Keratinocyte (primary cell): ENCODE measurements at regions not wholly inside any gene's neighbourhood (a gene's known extent, or its start where the extent isn't known, plus 50 kb on each side); places are given as distances from the start of the nearest gene placed in this dataset.

ENCODE experiments used
- DNase-seq: peaks from one replicate; pipeline ENCODE4 v3.0.0-alpha.2; 2011; ENCODE audit warnings: low read depth, missing footprints, low spot score
- FAIRE-seq: peaks from 2 replicates; lab custom pipeline; 2011; peaks lifted over from hg19 to GRCh38; lab: Jason Lieb, UNC
- H2AFZ ChIP-seq: 2 replicates; pipeline ENCODE4 v1.6.0; 2012; ENCODE audit warnings: low read length, control low read depth, inconsistent platforms; ENCODE audit not compliant: control insufficient read depth
- H3K27ac ChIP-seq: 2 replicates; pipeline ENCODE4 v1.5.1; 2011; ENCODE audit warnings: low read length; ENCODE audit not compliant: control insufficient read depth, insufficient read depth
- H3K27me3 ChIP-seq: 3 replicates; pipeline ENCODE4 v1.6.0; 2011; ENCODE audit warnings: low read length; ENCODE audit not compliant: control insufficient read depth, insufficient read depth; ENCODE audit errors: extremely low read depth
- H3K36me3 ChIP-seq, 2 experiments: 2 replicates in 1 of 2; 3 replicates in 1 of 2; pipeline ENCODE4 v1.5.1; 2011; ENCODE audit warnings: low read length in 2 of 2, mild to moderate bottlenecking in 1 of 2; ENCODE audit not compliant: control insufficient read depth in 2 of 2, insufficient read depth in 2 of 2; ENCODE audit errors: extremely low read depth in 1 of 2
- H3K4me1 ChIP-seq: 3 replicates; pipeline ENCODE4 v1.5.1; 2011; ENCODE audit warnings: low read length; ENCODE audit not compliant: control insufficient read depth, insufficient read depth; ENCODE audit errors: extremely low read depth
- H3K4me2 ChIP-seq: 3 replicates; pipeline ENCODE4 v1.6.0; 2011; ENCODE audit warnings: low read depth, low read length; ENCODE audit not compliant: control insufficient read depth, insufficient read depth; ENCODE audit errors: extremely low read depth
- H3K4me3 ChIP-seq, 3 experiments: fragments of 200-600 bp in 1 of 3; sonication (generic) in 1 of 3; 2 replicates in 2 of 3; 3 replicates in 1 of 3; pipeline ENCODE4 v1.5.1; 2011 to 2016; ENCODE audit warnings: low read length in 3 of 3, mild to moderate bottlenecking in 3 of 3, control low read depth in 2 of 3, inconsistent platforms in 1 of 3, low read depth in 1 of 3, mixed read lengths in 1 of 3, mixed run types in 1 of 3, moderate library complexity in 1 of 3; ENCODE audit not compliant: control insufficient read depth in 2 of 3, insufficient read depth in 2 of 3; ENCODE audit errors: extremely low read depth in 1 of 3
- H3K79me2 ChIP-seq: 2 replicates; pipeline ENCODE4 v1.6.0; 2012; ENCODE audit warnings: low read length; ENCODE audit not compliant: control insufficient read depth, insufficient read depth
- H3K9ac ChIP-seq: 3 replicates; pipeline ENCODE4 v1.6.0; 2011; ENCODE audit warnings: low read length; ENCODE audit not compliant: control insufficient read depth, insufficient read depth; ENCODE audit errors: extremely low read depth
- H3K9me1 ChIP-seq: 3 replicates; pipeline ENCODE4 v1.6.0; 2011; ENCODE audit warnings: low read length; ENCODE audit not compliant: control insufficient read depth, insufficient read depth; ENCODE audit errors: extremely low read depth
- H3K9me3 ChIP-seq: 2 replicates; pipeline ENCODE4 v1.5.1; 2012; ENCODE audit warnings: low read depth, low read length; ENCODE audit not compliant: control insufficient read depth
- H4K20me1 ChIP-seq: 3 replicates; pipeline ENCODE4 v1.6.0; 2011; ENCODE audit warnings: low read length; ENCODE audit not compliant: control insufficient read depth, insufficient read depth; ENCODE audit errors: extremely low read depth
- CTCF ChIP-seq, 3 experiments: IDR thresholded peaks in 1 of 3; conservative IDR thresholded peaks in 1 of 3; optimal IDR thresholded peaks in 1 of 3; 2 replicates in 2 of 3; 3 replicates in 1 of 3; pipeline versions ENCODE3 to v1.5.1; 2011; ENCODE audit warnings: low read length in 3 of 3, mild to moderate bottlenecking in 3 of 3, moderate library complexity in 2 of 3, control low read depth in 1 of 3, inconsistent platforms in 1 of 3; ENCODE audit not compliant: insufficient read depth in 2 of 3; ENCODE audit errors: extremely low read depth in 1 of 3
- EZH2 ChIP-seq: IDR thresholded peaks from one replicate; pipeline ENCODE4 v1.6.1; 2012; ENCODE audit warnings: inconsistent platforms, mild to moderate bottlenecking, low read length, moderate library complexity
- dilution Hi-C: fragments of 300-500 bp; cut with MboI; formaldehyde crosslinking; loops from one replicate; pipeline ENCODE4 v1.7.0; 2020; ENCODE audit warnings: low sequenced_read_pairs; ENCODE audit not compliant: extremely low pct_ligation_motif_present

- dilution Hi-C loops = no loop called here
- no peak overlapping the region for H2AFZ ChIP-seq
These were observed 96.2 kb upstream of the EFNA5 start for GRCh38 chr5:107766972-107767371.

GRCh38 chr5:107766439-107766838 is 95.7 kb upstream of the EFNA5 start:
- dilution Hi-C loops = no loop called here

More at GRCh38 chr5:107766972-107767371, 96.2 kb upstream of the EFNA5 start:
- Histone ChIP-seq H3K4me1 (no peaks in the 10 kb centered on the region), H3K4me3 (no peak overlapping the region), H3K9me3 (no peaks in the 10 kb centered on the region), H3K79me2 (no peaks in the 10 kb centered on the region), H3K27ac (no peak overlapping the region), H3K27me3 (no peaks in the 10 kb centered on the region), H3K9ac (no peak overlapping the region), H3K4me2 (no peak overlapping the region), H3K36me3 (no peaks in the 10 kb centered on the region), H4K20me1 (no peaks in the 10 kb centered on the region), H3K9me1 (no peaks in the 10 kb centered on the region)
- TF ChIP-seq CTCF (optimal IDR thresholded peaks at IDR 0.05 in 1 of 3, IDR thresholded peaks at IDR 0.05 in 1 of 3, conservative IDR thresholded peaks at IDR 0.05 in 1 of 3; ENCODE audit: extremely low read depth in 1 of 3, insufficient read depth in 2 of 3, low read length in 3 of 3) (no peak), EZH2 (no peak)
- DNase-seq (no peak), FAIRE-seq (no peak)

More at GRCh38 chr5:107766439-107766838, 95.7 kb upstream of the EFNA5 start:
- H2AFZ ChIP-seq = no peak overlapping the region
- TF ChIP-seq CTCF (optimal IDR thresholded peaks at IDR 0.05 in 1 of 3, IDR thresholded peaks at IDR 0.05 in 1 of 3, conservative IDR thresholded peaks at IDR 0.05 in 1 of 3; ENCODE audit: extremely low read depth in 1 of 3, insufficient read depth in 2 of 3, low read length in 3 of 3) = no peak
- no peak for TF ChIP-seq EZH2
- no peak overlapping the region for H3K4me2 ChIP-seq
- H3K9me3 ChIP-seq = no peaks in the 10 kb centered on the region
- no peaks in the 10 kb centered on the region for H4K20me1 ChIP-seq
- H3K4me3 ChIP-seq = no peak overlapping the region
- H3K36me3 ChIP-seq = no peaks in the 10 kb centered on the region
- DNase-seq (no peak), FAIRE-seq (no peak)
- no peaks in the 10 kb centered on the region for H3K79me2 ChIP-seq
- no peaks in the 10 kb centered on the region for H3K9me1 ChIP-seq
- H3K4me1 ChIP-seq = no peaks in the 10 kb centered on the region
- no peak overlapping the region for H3K9ac ChIP-seq
- no peak overlapping the region for H3K27ac ChIP-seq
- no peaks in the 10 kb centered on the region for H3K27me3 ChIP-seq
